ENCODE measurements at regions not wholly inside any gene's neighbourhood (a gene's known extent, or its start where the extent isn't known, plus 50 kb on each side); places are given as distances from the start of the nearest gene placed in this dataset.

DNA sequence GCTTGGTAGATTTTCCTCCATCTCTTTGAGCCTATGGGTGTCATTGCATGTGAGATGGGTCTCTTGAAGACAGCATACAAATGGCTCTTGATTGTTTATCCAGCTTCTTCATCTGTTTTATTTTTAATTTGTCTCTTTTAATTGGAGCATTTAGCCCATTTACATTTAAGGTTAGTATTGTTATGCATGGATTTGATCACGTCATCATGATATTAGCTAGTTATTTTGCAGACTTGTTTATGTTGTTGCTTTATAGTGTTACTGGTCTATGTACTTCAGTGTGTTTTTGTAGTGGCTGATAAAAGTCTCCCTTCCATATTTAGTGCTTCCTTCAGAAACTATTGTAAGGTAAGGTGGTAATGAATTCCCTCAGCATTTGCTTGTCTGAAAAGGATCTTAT is 78.6 kb upstream of the RGMB start:
- POLR2A ChIA-PET (ENCODE audit: low non-redundant PET) = no interaction called here
- no peaks in the 10 kb centered on the region for H3K9me3 ChIP-seq (ENCODE audit: low read depth, low read length, poor library complexity, severe bottlenecking)
- CTCF ChIA-PET = no interaction called here
- TF ChIP-seq EZH2 (IDR thresholded peaks at IDR 0.05; ENCODE audit: borderline replicate concordance, low read depth, low read length, poor library complexity, severe bottlenecking) = no peak
- TF ChIP-seq CTCF (conservative IDR thresholded peaks at IDR 0.05; ENCODE audit: low read depth, low read length) = no peak
- H3K36me3 ChIP-seq (ENCODE audit: insufficient read depth, low read length, poor library complexity, severe bottlenecking) = no peaks in the 10 kb centered on the region
- H3K4me1 ChIP-seq (ENCODE audit: insufficient read depth, low read length, poor library complexity, severe bottlenecking) = no peaks in the 10 kb centered on the region
- no peak overlapping the region for H3K27ac ChIP-seq (ENCODE audit: low read depth, low read length, poor library complexity, severe bottlenecking)
- DNase-seq (ENCODE audit: low spot score) = no peak
- intact Hi-C loops (cut with micrococcal nuclease; ENCODE audit: unreplicated experiment) = no loop called here
- H3K4me3 ChIP-seq (ENCODE audit: low read depth, low read length, poor library complexity, severe bottlenecking) = no peak overlapping the region
- BruUV-seq (replicated peaks) = no TSS peak
- H3K27me3 ChIP-seq (replicated peaks; ENCODE audit: insufficient read depth, low read depth, low read length, poor library complexity) = no peaks in the 10 kb centered on the region

DNA sequence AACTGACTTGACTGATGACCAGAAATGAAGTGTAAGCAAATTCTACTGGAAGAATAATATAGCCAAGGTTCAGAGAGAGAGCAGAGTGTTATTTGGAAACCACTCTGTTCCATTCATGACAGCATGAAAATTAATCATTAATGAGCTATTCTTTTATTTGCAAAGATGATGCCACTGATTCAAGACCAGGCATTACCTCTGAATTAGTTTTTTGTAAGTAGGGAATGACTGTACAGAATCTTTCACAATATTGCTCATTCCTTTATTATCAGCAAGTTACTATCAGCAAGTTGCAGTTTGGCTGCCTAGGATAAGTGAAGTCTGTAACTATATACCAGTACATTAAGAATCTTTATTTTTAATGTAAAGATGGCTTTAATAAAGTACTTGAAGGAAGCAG is 75.1 kb upstream of the RGMB start:
- Histone ChIP-seq H3K27me3 (replicated peaks; ENCODE audit: insufficient read depth, low read depth, low read length, poor library complexity) (no peaks in the 10 kb centered on the region), H3K36me3 (ENCODE audit: insufficient read depth, low read length, poor library complexity, severe bottlenecking) (no peaks in the 10 kb centered on the region), H3K9me3 (ENCODE audit: low read depth, low read length, poor library complexity, severe bottlenecking) (no peaks in the 10 kb centered on the region), H3K4me1 (ENCODE audit: insufficient read depth, low read length, poor library complexity, severe bottlenecking) (no peaks in the 10 kb centered on the region), H3K27ac (ENCODE audit: low read depth, low read length, poor library complexity, severe bottlenecking) (no peak overlapping the region), H3K4me3 (ENCODE audit: low read depth, low read length, poor library complexity, severe bottlenecking) (no peak overlapping the region)
- BruUV-seq (replicated peaks) = no TSS peak
- ChIA-PET CTCF (no interaction called here), POLR2A (ENCODE audit: low non-redundant PET) (no interaction called here)
- no peak for TF ChIP-seq EZH2 (IDR thresholded peaks at IDR 0.05; ENCODE audit: borderline replicate concordance, low read depth, low read length, poor library complexity, severe bottlenecking)
- no peak for TF ChIP-seq CTCF (conservative IDR thresholded peaks at IDR 0.05; ENCODE audit: low read depth, low read length)
- intact Hi-C loops (cut with micrococcal nuclease; ENCODE audit: unreplicated experiment) = no loop called here
- DNase-seq (ENCODE audit: low spot score) = no peak

- no peak overlapping the region for H3K27ac ChIP-seq (ENCODE audit: low read depth, low read length, poor library complexity, severe bottlenecking)
- POLR2A ChIA-PET (ENCODE audit: low non-redundant PET) = no interaction called here
- H3K4me3 ChIP-seq (ENCODE audit: low read depth, low read length, poor library complexity, severe bottlenecking) = no peak overlapping the region
- H3K36me3 ChIP-seq (ENCODE audit: insufficient read depth, low read length, poor library complexity, severe bottlenecking) = no peaks in the 10 kb centered on the region
- no peak for DNase-seq (ENCODE audit: low spot score)
- H3K27me3 ChIP-seq (replicated peaks; ENCODE audit: insufficient read depth, low read depth, low read length, poor library complexity) = no peaks in the 10 kb centered on the region
- intact Hi-C loops (cut with micrococcal nuclease; ENCODE audit: unreplicated experiment) = no loop called here
- no peaks in the 10 kb centered on the region for H3K4me1 ChIP-seq (ENCODE audit: insufficient read depth, low read length, poor library complexity, severe bottlenecking)
- CTCF ChIA-PET = no interaction called here
- BruUV-seq (replicated peaks) = no TSS peak
- no peak for TF ChIP-seq EZH2 (IDR thresholded peaks at IDR 0.05; ENCODE audit: borderline replicate concordance, low read depth, low read length, poor library complexity, severe bottlenecking)
- H3K9me3 ChIP-seq (ENCODE audit: low read depth, low read length, poor library complexity, severe bottlenecking) = no peaks in the 10 kb centered on the region
Observed at GRCh38 chr5:98700730-98701129, 72.7 kb upstream of the RGMB start.

DNA sequence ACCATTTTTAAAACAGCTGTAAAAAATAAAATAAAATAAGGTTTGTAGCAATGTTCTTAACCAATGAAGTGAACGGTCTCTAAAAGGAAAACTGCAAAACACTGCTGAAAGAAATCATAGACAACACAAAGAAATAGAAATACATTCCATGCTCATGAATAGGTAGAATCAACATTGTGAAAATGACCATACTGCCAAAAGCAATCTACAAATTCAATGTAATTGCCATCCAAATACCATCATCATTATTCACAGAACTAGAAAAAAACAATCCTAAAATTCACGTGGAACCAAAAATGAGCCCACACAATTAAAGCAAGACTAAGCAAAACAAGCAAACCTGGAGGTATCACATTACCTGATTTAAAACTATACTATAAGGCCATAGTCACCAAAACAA is 67.6 kb upstream of the RGMB start:
- no peaks in the 10 kb centered on the region for H3K36me3 ChIP-seq (ENCODE audit: insufficient read depth, low read length, poor library complexity, severe bottlenecking)
- intact Hi-C loops (cut with micrococcal nuclease; ENCODE audit: unreplicated experiment) = no loop called here
- no peaks in the 10 kb centered on the region for H3K4me1 ChIP-seq (ENCODE audit: insufficient read depth, low read length, poor library complexity, severe bottlenecking)
- H3K9me3 ChIP-seq (ENCODE audit: low read depth, low read length, poor library complexity, severe bottlenecking) = no peaks in the 10 kb centered on the region
- ChIA-PET CTCF (no interaction called here), POLR2A (ENCODE audit: low non-redundant PET) (no interaction called here)
- H3K4me3 ChIP-seq (ENCODE audit: low read depth, low read length, poor library complexity, severe bottlenecking) = no peak overlapping the region
- H3K27ac ChIP-seq (ENCODE audit: low read depth, low read length, poor library complexity, severe bottlenecking) = no peak overlapping the region
- H3K27me3 ChIP-seq (replicated peaks; ENCODE audit: insufficient read depth, low read depth, low read length, poor library complexity) = no peaks in the 10 kb centered on the region
- BruUV-seq (replicated peaks) = no TSS peak
- TF ChIP-seq CTCF (conservative IDR thresholded peaks at IDR 0.05; ENCODE audit: low read depth, low read length) (no peak), EZH2 (IDR thresholded peaks at IDR 0.05; ENCODE audit: borderline replicate concordance, low read depth, low read length, poor library complexity, severe bottlenecking) (no peak)
- DNase-seq (ENCODE audit: low spot score) = no peak
